ENCODE measurements at regions not wholly inside any gene's neighbourhood (a gene's known extent, or its start where the extent isn't known, plus 50 kb on each side); places are given as distances from the start of the nearest gene placed in this dataset.

DNA sequence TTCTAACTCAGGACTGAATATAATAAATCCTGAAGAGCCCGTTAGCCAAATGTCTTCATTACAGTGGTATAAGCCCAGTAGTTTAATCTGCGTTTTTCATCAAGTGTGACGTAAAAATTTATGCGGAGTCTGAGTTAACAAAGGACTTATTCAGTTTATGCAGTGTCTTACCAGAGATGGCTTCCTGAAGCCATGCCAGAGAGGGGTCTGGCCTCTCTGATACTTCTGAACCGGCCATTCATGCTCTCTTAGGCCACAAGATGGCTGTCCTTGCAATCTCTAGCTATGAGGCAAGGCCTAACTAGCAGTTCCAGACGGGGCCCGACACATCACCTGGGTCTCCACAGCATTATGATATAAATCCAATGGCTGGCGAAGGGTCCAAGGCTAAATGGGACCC, 101.4 kb downstream of the TEX35 start:
- ATAC-seq (ENCODE audit: low read depth) (no peak), DNase-seq (ENCODE audit: low spot score in 2 of 2) (no peak)
- H3K36me3 Mint-ChIP-seq = peaks cover 12% of the 10 kb centered on the region
- peaks cover 1% of the 10 kb centered on the region for H3K9me3 Mint-ChIP-seq
- peaks cover 29% of the 10 kb centered on the region for H3K4me1 Mint-ChIP-seq
- no peaks in the 10 kb centered on the region for H3K27me3 Mint-ChIP-seq
- H3K4me3 Mint-ChIP-seq = no peak overlapping the region
- H3K27ac Mint-ChIP-seq = no peak overlapping the region

DNA sequence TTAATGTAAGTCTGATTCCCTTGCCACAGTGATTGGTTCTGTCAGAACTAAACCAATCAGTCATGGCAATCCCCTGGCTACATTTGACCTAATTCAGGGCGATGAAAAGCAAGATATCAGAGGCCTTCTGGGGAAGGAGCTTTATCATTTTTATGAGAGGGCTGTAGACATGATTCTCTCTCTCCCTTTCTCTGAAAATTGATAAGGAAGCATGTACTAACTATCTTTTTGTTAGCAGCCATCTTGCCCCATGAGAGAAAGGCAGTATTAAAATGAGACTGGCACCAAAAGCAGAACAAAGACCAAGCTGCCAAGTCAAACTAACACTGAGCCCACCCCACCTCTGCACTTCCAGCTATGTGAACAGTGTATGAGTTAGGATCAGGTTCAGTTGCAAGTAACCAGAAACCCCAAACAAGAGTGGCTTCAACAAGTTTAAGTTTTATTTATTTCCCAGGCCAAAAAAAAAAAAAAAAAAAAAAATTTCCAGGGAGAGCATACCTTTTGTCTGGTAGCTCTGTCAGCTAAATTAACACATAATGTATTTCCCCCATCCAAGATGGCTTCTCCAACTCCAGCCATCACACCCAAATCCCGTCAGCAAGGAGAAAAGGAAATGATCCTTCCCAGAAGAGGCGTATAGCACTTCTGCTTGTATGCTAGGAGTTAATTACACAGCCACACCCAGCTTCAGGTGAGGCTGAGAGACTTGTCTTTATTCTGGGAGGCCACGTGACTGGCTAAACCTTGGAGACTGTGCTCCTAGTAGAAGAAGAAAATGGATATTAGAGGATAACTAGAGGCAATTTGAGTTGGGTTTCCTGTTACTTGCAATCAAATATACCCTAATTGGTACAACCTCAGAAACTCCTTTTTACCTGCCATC, 105.8 kb upstream of the RALGPS2 start:
- Mint-ChIP-seq H3K4me1 (peaks cover 21% of the 10 kb centered on the region), H3K27me3 (no peaks in the 10 kb centered on the region), H3K36me3 (peaks cover 16% of the 10 kb centered on the region), H3K27ac (peak overlapping the region; percentile 86), H3K9me3 (peaks cover 1% of the 10 kb centered on the region), H3K4me3 (peak overlapping the region; percentile 24)
- ATAC-seq (ENCODE audit: low read depth) (peak; percentile 95), DNase-seq (ENCODE audit: low spot score in 2 of 2) (no peak)

DNA sequence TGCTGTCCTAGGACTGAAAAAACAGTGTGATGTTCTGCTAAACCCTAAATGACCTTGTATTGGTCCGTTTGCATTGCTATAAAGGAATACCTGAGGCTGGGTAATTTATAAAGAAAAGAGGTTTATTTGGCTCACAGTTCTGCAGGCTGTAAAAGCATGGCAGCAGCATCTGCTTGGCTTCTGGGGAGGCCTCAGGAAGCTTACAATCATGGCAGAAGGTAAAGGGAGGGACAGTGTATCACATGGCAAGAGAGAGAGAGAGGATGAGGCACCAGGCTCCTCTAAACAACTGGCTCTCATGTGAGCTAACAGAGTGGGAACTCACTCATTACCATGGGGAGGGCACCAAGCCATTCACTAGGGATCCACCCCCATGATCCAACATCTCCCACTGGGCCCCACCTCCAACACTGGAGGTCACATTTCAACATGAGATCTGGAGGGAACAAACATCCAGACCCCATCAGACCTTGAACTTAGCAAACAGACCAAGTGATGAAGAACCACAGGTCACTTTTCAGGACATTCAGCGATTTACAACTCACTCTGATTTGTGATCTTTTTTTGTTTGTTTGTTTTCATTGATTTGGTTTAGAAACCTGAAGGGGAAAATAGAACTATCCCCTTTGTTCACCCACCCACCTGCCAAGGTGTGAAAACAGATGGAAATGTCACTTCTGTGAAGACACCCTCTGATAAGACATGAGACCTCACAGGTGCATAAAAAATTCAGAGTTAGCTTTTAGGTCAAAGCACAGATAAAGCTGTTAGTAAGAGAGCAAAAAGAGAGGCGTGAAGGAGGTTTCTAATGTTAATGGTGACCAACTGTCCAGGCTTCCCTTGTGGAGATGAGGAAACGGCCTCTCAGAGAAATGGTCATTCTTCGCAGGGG, 104.2 kb upstream of the RALGPS2 start:
- Mint-ChIP-seq H3K4me3 (no peak overlapping the region), H3K27me3 (no peaks in the 10 kb centered on the region), H3K4me1 (peaks cover 27% of the 10 kb centered on the region), H3K9me3 (peaks cover 1% of the 10 kb centered on the region), H3K27ac (no peak overlapping the region), H3K36me3 (peaks cover 20% of the 10 kb centered on the region)
- DNase-seq (ENCODE audit: low spot score in 2 of 2) (no peak), ATAC-seq (ENCODE audit: low read depth) (no peak)

- no peak overlapping the region for H3K4me3 Mint-ChIP-seq
- ATAC-seq (ENCODE audit: low read depth) (no peak), DNase-seq (ENCODE audit: low spot score in 2 of 2) (no peak)
- H3K27ac Mint-ChIP-seq = no peak overlapping the region
- peaks cover 20% of the 10 kb centered on the region for H3K36me3 Mint-ChIP-seq
- peaks cover 34% of the 10 kb centered on the region for H3K4me1 Mint-ChIP-seq
- peaks cover 1% of the 10 kb centered on the region for H3K9me3 Mint-ChIP-seq
- no peaks in the 10 kb centered on the region for H3K27me3 Mint-ChIP-seq
Observed at GRCh38 chr1:178621822-178622221, 103.2 kb upstream of the RALGPS2 start.

- Mint-ChIP-seq H3K9me3 (no peaks in the 10 kb centered on the region), H3K4me1 (peaks cover 31% of the 10 kb centered on the region), H3K27ac (no peak overlapping the region), H3K27me3 (no peaks in the 10 kb centered on the region), H3K4me3 (no peak overlapping the region), H3K36me3 (peaks cover 18% of the 10 kb centered on the region)
- DNase-seq (ENCODE audit: low spot score in 2 of 2) (no peak), ATAC-seq (ENCODE audit: low read depth) (no peak)
Observed at GRCh38 chr1:178625695-178626094, 99.3 kb upstream of the RALGPS2 start.

DNA sequence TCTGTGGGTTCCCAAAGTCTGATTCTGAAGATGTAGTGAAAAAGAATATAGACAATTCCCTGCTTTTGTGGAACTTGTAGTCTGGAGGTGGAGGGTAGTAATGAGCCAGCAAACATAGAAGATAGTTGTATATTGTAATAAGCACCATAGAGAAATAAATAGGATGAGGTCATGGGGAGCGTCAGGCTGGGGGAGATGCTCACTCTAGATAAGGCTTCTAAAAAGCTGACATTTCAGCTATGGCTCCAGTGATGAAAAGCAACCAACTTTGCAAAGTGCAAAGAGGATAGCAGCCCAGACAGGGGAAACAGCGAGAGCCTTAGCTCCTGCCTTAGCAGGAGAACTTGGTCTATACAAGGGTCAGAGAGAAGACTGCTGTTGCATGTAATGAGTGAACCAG, 98.0 kb upstream of the RALGPS2 start:
- Mint-ChIP-seq H3K27ac (no peak overlapping the region), H3K4me1 (peaks cover 26% of the 10 kb centered on the region), H3K27me3 (no peaks in the 10 kb centered on the region), H3K36me3 (peaks cover 11% of the 10 kb centered on the region), H3K9me3 (no peaks in the 10 kb centered on the region), H3K4me3 (no peak overlapping the region)
- no peak for ATAC-seq (ENCODE audit: low read depth)
- DNase-seq (ENCODE audit: low spot score in 2 of 2) = no peak

GRCh38 chr1:178628637-178629251, 96.3 kb upstream of the RALGPS2 start:
- peaks cover 36% of the 10 kb centered on the region for H3K4me1 Mint-ChIP-seq
- no peaks in the 10 kb centered on the region for H3K27me3 Mint-ChIP-seq
- peaks cover 11% of the 10 kb centered on the region for H3K36me3 Mint-ChIP-seq
- no peaks in the 10 kb centered on the region for H3K9me3 Mint-ChIP-seq
- DNase-seq (ENCODE audit: low spot score in 2 of 2) (no peak), ATAC-seq (ENCODE audit: low read depth) (no peak)
- no peak overlapping the region for H3K4me3 Mint-ChIP-seq
- no peak overlapping the region for H3K27ac Mint-ChIP-seq

GRCh38 chr1:178629252-178630154, 95.5 kb upstream of the RALGPS2 start:
- H3K27me3 Mint-ChIP-seq = no peaks in the 10 kb centered on the region

GRCh38 chr1:178630417-178630816, 94.6 kb upstream of the RALGPS2 start:
- Mint-ChIP-seq H3K4me1 (peaks cover 35% of the 10 kb centered on the region), H3K27ac (no peak overlapping the region), H3K27me3 (no peaks in the 10 kb centered on the region), H3K36me3 (peaks cover 7% of the 10 kb centered on the region), H3K4me3 (no peak overlapping the region), H3K9me3 (no peaks in the 10 kb centered on the region)
- DNase-seq (ENCODE audit: low spot score in 2 of 2) (no peak), ATAC-seq (ENCODE audit: low read depth) (no peak)

More at GRCh38 chr1:178629252-178630154, 95.5 kb upstream of the RALGPS2 start:
- peaks cover 11% of the 10 kb centered on the region for H3K36me3 Mint-ChIP-seq
- H3K4me3 Mint-ChIP-seq = no peak overlapping the region
- no peak overlapping the region for H3K27ac Mint-ChIP-seq
- no peak for DNase-seq (ENCODE audit: low spot score in 2 of 2)
- H3K9me3 Mint-ChIP-seq = no peaks in the 10 kb centered on the region
- H3K4me1 Mint-ChIP-seq = peaks cover 36% of the 10 kb centered on the region
- no peak for ATAC-seq (ENCODE audit: low read depth)

DNA sequence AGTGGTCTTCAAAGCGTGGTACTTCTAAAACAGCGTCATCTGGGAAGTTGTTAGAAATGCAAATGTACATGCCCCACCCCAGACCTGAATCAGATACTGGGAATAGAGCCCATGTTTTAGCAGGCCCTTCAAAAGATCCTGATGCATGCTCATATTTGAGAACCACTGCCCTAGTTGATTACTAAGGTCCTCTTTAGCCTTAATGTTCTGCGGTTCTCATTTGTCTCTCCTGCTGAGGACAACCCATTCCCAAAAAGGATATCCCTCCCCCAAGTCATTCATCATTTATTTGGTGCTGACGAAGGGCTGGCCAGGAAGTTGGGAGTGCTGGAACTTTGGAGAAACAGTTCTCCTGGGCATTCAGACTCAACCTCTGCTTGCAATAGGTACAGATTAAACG, 92.4 kb upstream of the RALGPS2 start:
- Mint-ChIP-seq H3K27ac (no peak overlapping the region), H3K4me1 (peaks cover 25% of the 10 kb centered on the region), H3K36me3 (peaks cover 5% of the 10 kb centered on the region), H3K27me3 (no peaks in the 10 kb centered on the region), H3K4me3 (no peak overlapping the region), H3K9me3 (no peaks in the 10 kb centered on the region)
- DNase-seq (ENCODE audit: low spot score in 2 of 2) = no peak
- ATAC-seq (ENCODE audit: low read depth) = no peak

- Mint-ChIP-seq H3K9me3 (no peaks in the 10 kb centered on the region), H3K4me3 (no peak overlapping the region), H3K27me3 (no peaks in the 10 kb centered on the region), H3K27ac (no peak overlapping the region), H3K36me3 (peaks cover 5% of the 10 kb centered on the region), H3K4me1 (peaks cover 25% of the 10 kb centered on the region)
- DNase-seq (ENCODE audit: low spot score in 2 of 2) (no peak), ATAC-seq (ENCODE audit: low read depth) (no peak)
Observed at GRCh38 chr1:178633056-178633455, 92.0 kb upstream of the RALGPS2 start.

DNA sequence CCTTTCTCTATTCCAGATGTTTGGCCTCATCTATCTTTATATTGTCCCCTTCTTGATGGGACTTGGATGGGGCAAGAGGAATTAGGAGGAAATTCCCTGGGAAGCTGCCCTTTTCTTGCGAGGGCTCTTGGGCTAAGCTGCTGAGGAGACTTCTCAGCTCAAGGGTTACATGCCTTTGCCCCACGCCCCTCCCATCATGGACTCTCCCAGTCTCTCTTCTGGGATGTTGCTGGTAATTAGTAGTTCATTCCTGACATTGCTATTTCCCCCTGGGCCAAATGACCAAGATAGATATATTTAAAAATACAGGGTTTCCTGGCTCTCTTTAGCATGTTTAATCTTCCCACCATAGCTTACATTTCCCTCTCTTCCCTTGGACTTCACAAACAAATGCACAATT, 90.6 kb upstream of the RALGPS2 start:
- H3K36me3 Mint-ChIP-seq = peaks cover 3% of the 10 kb centered on the region
- ATAC-seq (ENCODE audit: low read depth) = no peak
- H3K27me3 Mint-ChIP-seq = no peaks in the 10 kb centered on the region
- H3K27ac Mint-ChIP-seq = no peak overlapping the region
- DNase-seq (ENCODE audit: low spot score in 2 of 2) = no peak
- H3K4me1 Mint-ChIP-seq = peaks cover 28% of the 10 kb centered on the region
- H3K4me3 Mint-ChIP-seq = no peak overlapping the region
- no peaks in the 10 kb centered on the region for H3K9me3 Mint-ChIP-seq

DNA sequence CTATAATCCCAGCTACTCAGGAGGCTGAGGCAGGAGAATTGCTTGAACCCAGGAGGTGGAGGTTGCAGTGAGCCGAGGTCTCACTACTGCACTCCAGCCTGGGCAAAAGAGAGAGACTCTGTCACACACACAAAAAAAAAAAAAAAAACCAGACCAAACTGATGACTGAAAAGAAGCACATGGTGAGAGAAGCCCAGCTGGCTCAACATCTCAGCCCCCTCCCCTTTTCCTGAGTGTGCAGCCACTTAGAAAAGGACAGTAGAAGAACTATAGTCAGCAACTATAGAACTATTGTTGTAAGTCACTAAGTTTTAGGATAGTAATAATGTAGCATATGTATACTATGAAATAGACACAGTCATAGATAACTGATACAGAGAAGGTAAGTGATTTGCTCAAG, 87.2 kb upstream of the RALGPS2 start:
- Mint-ChIP-seq H3K4me1 (peaks cover 30% of the 10 kb centered on the region), H3K9me3 (no peaks in the 10 kb centered on the region), H3K27ac (no peak overlapping the region), H3K4me3 (no peak overlapping the region), H3K27me3 (no peaks in the 10 kb centered on the region), H3K36me3 (peaks cover 1% of the 10 kb centered on the region)
- DNase-seq (ENCODE audit: low spot score in 2 of 2) = no peak
- no peak for ATAC-seq (ENCODE audit: low read depth)

Data from memory B cell (primary cell).